ENCODE measurements at regions not wholly inside any gene's neighbourhood (a gene's known extent, or its start where the extent isn't known, plus 50 kb on each side); places are given as distances from the start of the nearest gene placed in this dataset.
"Not testable (repeated sequence)": the region's sequence is repeated elsewhere in the genome, so short reads cannot be mapped to it uniquely, and the experiment has no call there.

DNA sequence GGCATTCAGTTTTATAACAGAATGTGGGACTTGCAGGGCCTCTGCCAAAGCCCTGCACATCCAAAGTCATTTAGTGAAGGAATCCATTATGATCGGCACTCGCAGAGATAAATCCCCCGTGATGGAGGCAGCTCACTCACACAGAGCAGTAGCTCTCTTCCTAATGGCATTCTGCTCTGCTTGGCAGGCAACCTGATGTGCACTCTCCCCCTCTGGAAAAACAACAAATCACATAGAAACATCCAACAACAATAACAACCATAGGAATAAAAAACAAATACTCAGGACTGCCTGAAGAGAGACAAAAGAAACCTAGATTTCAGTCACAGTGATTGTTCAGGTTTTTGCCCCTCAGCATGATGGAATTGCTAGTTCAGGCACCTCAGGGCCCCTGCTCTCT is 59.7 kb downstream of the NAA11 start:
- DNase-seq (ENCODE audit: low spot score) = no peak

DNA sequence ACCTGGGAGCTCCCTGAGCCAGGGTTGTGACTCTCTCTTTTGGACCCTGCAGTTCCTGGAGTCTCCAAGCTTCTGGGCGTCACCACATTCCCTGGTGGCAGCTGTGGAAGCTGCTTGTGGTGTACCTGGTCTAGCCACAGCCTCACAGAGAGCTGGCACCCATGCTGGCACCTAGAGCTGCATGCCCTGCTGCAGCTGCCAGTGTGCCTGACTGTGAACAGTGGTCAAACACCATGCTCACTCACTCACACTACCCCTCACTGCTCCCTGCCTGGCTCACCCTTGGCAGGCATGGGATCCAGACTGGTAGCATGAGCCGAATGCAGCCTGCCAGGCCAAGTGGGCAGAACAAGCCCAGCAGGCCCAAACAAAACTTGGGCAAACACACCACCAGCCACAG is 66.6 kb downstream of the NAA11 start:
- DNase-seq (ENCODE audit: low spot score) = no peak

DNA sequence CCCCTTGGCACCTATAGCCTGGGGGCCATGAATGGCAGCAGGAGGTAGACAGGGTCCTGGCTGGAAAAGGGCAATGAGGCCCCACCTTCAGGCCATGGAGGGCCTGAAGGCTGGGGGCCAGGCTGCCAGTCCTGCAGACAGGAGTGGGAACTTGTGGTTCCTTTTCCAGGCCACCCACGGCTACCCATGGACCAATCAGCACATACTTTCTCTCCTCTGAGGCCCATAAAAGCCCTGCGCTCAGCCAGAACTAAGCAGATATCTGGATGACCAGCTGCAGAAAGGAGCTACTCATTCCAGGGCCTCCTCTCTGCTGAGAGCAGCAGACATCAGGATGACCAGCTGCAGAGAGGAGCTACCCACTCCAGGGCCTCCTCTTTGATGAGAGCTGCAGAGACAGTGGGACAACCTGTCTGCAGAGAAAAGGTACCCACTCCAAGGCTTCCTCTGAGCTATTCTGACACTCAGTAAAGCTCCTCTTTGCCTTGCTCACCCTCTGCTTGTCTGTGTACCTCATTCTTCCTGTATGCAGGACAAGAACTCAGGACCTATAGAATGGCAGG is 67.2 kb downstream of the NAA11 start:
- DNase-seq (ENCODE audit: low spot score) = no peak

DNA sequence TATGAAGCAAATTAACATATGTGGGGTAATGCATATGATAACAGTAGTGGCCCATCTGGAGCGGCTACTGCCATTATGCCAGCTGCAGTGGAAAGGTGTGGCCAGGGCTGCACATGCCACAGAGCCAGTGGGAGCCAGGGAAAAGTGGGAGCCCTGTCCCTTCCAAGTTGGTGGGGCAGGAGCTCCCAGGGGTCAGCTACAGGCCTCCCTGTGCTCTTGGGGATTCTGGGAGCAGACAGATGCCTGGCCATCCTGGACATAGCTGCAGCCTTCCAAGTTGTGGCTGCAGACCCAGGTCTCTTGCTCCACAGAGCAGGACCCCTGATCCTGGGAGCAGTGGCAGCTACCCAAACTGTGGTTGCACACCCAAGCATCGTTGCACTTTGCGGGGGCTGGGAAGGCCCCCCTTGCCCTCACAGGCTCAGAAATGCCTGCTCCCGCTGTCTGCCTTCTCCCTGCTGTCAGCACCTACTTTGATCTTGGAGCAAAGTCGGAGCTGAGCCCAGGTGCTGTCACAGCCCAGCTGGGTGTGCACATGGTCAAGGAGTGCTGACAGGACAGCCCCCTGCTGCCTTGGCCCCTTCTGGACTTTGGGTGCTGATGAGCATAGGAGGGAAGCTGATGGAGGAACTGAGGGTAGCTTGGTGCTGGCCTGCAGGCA is 67.8 kb downstream of the NAA11 start:
- no peak for DNase-seq (ENCODE audit: low spot score)

DNA sequence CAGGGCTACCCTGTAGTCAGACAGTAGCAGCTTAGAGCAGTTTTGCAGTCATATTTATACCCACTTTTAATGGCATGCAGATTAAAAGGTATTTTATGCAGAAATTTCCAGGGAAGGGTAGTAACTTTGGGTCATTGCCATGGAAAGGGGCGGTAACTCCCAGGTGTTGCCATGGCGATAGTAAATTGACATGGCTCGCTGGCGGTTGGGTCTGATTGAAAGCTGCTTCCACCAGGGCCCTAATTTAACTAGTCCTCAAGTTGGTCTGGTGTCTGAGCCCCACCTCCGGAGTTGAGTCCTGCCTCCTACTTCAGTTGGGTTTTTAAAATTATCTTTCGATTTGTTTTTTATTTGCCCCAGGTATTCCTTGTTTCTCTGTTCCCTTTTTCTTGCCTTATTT is 70.1 kb downstream of the NAA11 start:
- no peak for DNase-seq (ENCODE audit: low spot score)

DNA sequence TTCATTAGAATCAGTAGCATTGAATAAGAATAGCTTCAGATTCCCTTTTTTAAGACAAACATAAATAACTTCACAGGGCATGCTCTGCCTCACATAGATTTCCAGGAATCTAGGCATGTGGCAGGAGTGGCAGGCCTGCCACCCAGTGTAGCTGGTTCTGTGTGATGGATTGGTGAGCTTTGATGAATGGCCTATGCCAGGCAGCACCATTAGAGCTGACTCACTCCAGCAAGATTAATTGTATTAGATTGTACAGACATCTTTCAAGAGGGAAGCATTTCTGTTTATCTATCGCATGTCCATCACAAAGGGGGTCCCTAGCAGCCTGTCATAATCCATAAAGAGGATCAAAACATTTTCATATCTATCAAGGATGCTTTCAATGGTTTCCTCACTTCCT is 71.9 kb downstream of the NAA11 start:
- DNase-seq (ENCODE audit: low spot score) = no peak

DNA sequence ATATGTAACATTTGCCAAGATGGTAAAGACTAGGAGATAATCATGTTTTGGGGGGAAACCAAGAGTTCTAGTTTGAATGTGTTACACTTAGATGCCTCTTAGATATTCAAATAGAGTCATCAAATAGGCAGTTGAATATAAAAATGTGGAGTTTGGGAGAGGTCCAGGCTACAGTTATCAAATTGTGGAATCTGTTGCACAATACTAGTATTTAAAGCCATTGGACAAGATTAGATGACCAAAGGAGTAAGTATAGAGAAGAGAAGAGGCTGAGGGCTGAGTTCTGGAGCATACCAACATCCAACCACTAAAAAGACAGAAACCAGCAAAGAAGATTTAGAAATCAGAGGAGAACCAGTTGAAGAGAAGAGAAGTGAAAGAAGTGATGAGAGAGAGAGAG is 72.7 kb downstream of the NAA11 start:
- no peak for DNase-seq (ENCODE audit: low spot score)

DNA sequence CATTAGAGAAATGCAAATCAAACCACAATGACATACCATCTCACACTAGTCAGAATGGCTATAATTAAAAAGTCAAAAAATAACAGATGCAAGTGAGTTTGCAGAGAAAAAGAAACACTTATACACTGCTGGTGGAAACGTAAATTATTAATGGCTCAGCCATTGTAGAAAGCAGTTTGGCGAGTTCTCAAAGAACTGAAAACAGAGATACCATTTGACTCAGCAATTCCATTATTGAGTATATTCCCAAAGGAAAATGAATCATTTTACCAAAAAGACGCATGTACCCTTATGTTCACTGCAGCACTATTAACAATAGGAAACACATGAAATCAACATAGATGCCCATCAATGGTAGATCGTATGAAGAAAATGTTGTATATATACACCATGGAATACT is 75.0 kb downstream of the NAA11 start:
- no peak for DNase-seq (ENCODE audit: low spot score)

DNA sequence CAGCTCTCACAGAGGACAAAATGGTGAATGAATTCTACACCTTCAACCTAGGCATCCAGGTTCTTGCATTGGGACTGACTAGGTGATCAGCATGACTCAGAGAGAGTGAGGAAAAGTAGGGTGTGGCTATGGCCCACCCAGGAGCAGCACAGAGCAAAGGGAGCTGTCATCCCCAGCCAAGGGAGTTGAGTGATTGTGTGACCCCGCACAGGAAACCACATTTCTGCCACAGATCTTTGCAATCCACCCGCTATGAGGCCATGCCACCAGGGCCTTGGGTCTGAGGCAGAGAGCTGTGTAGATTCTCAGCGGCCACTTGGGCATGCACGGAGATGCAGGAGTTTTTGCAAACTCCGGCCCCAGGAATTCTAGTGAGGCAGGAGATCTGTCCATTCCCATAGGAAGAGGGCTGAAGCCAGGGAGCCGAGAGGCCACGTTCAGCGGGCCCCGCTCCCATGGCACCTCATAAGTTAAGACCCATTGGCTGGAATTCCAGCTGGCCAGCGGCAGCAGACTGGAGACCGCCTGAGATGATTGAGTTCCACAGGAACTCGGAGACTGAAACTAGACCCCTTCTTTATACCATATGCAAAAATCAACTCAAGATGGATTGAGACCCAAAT is 75.9 kb downstream of the NAA11 start:
- DNase-seq (ENCODE audit: low spot score) = no peak

DNA sequence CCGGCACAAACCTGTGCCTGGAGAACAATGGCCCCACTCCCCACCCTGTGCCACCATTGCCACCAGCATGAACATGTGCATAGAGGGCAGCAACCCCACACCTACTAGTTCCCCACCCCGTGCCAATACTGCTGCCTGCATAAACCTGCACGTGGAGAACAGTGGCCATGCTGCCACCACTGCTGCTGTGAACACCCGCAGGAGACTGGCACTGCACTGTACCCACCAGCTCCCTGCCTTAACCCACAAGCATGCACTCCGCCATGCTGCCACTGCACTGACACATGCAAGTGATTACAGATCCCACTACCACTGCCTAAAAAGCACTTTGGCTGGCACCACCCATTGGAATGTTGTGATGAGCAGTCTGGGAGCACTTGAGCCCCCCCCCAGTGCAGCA is 77.3 kb downstream of the NAA11 start:
- DNase-seq (ENCODE audit: low spot score) = no peak

DNA sequence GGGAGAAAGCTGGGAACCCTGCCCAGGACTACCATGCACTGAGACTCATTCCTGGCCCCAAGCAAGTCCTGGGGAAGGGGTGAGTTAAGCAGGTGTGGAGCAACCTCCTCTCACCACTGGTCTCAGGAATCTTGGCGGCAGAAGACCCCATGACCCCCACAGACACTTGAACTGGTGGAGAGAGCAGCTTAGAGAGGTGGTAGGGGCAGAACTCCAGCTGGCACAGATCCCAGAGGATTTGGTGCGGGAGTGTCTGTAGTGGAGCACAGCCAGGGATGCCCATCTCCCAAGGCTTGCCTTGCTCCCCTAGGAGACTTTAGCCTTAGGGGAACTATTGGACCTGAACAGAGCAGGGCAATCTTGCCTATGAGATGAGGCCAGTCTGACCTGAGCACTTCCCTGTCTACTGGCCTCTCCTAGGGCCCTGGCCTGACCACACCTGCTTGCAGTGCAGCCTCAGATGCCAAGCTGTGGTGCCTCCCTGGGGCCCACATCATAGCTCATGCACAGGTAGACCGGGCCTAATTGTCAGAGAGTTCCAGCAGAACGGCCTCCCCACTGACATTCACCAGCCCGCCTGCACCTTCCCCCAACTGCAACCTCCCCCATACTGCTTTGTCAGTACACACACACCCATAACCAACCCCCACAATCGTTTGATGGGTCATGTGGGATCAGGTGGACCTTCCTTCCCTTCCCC is 78.0 kb downstream of the NAA11 start:
- no peak for DNase-seq (ENCODE audit: low spot score)

DNA sequence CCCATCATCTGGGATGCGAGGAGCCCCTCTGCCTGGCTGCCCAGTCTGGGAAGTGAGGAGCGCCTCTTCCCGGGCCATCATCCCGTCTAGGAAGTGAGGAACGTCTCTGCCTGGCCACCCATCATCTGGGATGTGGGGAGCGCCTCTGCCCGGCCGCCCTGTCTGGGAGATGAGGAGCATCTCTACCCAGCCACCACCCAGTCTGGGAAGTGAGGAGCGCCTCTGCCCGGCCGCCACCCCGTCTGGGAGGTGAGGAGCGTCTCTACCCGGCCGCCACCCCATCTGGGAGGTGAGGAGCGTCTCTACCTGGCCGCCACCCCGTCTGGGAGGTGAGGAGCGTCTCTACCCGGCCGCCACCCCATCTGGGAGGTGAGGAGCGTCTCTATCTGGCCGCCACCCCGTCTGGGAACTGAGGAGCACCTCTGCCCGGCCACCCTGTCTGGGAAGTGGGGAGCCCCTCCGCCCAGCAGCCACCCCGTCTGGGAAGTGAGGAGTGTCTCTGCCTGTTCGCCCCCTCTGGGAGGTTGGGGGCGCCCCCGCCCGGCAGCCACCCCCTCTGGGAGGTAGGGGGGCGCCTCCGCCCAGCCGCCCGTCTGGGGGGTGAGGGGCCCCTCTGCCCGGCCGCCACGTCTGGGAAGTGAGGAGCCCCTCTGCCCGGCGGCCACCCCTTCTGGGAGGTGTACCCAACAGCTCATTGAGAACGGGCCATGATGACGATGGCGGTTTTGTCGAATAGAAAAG is 80.5 kb downstream of the NAA11 start:
- not testable (repeated sequence) for DNase-seq (ENCODE audit: low spot score)

DNA sequence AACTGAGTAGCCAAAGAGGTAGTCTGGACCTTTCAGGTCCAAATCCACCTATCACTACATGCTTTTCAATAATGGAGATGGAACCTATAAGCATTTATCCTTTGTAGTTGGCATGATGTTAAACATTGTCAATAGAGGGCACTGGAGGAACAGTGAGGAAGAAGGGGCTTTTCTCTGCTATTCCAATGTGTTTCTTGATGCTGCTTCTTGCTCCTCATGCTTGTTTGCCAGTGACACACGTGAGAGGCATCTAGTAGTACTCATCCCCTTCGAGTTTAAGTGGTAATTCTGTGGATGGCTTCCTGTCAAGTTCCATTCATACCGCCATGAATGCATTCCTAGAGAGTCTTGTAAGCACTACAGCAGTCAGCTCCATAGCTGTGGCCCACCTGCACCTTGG is 84.0 kb downstream of the NAA11 start:
- no peak for DNase-seq (ENCODE audit: low spot score)

DNA sequence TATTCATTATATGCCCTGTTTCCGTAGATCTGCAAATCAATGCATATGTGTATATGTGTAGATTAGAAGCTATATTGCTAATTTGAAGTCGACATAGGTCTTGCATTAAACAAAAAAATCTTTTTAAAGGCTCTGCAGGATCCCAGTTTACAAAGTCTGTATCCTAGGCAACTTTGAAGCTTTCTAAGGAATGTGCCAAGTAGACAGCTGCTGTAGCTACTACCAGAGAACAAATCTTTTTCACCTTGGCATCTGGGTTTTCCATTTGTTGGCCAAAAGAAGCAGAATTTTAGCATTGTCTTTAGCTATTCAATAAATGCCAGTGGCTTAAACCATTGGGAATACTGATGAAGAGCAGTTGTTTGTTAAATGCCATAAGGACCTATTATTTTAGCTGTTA is 88.0 kb downstream of the NAA11 start:
- no peak for DNase-seq (ENCODE audit: low spot score)

DNA sequence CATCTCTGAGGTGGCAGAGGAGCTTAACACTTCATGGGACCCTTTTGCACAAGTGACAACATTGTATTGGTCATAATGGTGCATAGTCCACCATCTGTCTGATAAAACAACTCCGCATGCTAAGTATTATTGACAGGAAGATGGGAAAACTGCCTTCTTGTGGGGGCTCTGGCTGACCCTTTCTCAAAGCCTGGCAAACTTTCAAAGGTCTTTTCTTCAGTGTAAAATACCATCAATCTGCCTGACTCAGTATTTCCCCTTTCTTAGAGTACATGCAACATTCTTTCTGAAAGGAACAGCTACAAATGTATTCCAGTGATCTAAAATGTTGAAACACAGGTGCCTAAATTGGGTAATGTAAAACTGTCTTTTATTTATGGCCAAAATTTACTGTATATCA is 89.1 kb downstream of the NAA11 start:
- no peak for DNase-seq (ENCODE audit: low spot score)

DNA sequence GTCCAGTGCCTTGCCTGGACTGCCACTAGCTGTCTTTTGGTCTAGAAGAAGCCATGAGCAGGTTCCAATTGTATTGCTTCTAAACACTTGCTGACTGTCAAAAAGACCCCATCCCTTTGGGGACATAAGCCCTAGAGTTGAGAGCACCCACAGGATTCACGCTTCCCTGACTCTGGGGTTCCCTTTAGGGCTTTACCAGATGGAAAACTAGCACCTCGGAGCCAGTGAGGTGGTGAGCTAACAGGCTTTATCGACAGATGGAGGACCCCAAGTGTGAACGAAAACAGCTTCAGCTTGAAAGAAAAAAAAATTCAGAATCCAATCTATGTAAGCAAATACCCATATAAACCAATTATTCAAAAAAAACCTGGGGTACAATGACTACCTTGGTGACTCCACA is 90.8 kb downstream of the NAA11 start:
- no peak for DNase-seq (ENCODE audit: low spot score)

DNA sequence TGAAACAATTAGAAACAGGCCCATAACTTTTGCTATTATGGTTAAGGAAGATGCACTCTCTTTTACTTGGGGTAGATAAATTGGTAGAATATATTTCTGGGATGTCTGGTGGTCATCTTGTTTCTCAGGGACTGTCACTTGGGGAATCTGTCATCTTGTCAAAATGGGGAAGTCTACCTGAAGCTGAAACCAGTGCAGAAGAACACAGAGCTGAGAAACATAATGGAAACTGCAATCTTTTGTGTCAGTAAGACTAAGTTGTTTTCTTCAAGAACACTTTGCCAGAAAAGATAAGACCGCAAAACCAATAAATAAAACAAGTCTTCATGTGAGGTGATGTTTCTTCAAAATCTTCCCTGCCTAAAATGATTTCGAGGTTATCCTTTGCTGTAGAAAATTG is 92.0 kb downstream of the NAA11 start:
- DNase-seq (ENCODE audit: low spot score) = no peak

DNA sequence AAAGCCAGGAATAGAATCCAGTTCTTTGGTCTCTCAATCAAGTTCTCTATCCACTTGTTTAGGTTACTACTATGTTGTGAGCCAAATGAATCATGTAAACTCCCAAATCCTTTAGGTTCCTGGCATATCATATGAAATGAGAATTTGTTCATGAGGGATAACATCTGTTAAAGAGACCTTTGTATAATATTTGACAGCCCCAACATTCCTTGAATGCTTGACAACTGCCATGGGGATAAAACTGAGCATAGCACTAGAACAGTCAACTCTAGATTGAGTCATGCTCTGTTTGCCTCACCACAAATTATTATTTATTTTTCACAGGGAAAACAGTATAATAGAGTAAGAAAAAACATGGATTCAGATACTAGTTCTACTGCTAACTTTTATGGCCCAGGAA is 93.3 kb downstream of the NAA11 start:
- DNase-seq (ENCODE audit: low spot score) = no peak

DNA sequence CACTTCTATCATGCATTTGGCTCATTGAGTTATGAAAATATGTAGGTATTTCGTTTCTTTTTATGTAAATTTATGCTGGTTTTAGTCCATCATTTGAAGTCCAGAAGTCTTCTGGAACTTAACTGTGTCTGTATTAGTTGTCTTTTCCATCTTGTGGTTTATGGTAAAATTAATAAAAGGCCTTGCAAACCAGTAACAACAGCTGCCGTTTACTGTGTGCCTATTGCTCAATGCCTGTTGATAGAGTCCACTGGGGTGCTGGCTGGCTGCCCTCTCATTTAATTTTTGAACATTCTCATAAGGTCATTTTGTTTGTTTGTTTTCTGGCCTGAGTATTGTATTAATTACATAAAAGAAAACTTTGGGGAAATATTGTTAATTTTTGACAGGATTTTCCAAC is 98.0 kb downstream of the NAA11 start:
- no peak for DNase-seq (ENCODE audit: low spot score)

DNA sequence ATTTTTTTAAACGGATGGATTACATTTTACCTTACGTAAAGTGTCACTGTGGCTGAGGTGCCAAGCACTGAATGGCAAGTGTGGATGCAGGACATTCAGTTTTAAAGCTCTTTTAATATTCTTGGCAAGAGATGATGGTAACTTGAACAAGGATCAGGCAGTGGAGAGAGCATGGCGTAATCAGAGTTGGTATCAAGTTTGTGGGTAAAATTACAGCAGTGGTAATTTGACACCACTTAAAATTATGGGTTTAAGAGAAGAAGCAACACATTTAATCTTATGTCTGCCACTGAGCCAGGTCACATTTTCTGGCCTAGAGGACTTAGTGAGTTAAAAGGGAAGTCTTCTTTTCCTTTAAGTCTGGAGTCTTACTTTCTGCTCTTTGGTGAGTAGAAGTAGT is 100.5 kb downstream of the NAA11 start:
- DNase-seq (ENCODE audit: low spot score) = no peak

DNA sequence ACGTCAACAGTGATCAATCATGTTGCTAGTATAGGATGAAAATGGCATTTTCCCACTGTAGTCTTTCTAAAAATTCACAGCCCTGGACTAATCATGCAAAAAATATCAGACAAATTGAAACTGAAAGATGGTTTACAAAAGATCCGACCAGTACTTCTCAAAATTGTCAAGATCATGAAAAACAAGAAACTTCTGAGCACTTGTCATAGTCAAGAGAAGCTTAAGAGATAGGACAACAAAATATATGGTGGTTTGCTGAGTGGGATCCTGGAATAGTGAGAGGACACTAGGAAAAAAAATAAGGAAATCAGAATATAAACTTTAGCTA is 101.1 kb downstream of the NAA11 start:
- DNase-seq (ENCODE audit: low spot score) = no peak

DNA sequence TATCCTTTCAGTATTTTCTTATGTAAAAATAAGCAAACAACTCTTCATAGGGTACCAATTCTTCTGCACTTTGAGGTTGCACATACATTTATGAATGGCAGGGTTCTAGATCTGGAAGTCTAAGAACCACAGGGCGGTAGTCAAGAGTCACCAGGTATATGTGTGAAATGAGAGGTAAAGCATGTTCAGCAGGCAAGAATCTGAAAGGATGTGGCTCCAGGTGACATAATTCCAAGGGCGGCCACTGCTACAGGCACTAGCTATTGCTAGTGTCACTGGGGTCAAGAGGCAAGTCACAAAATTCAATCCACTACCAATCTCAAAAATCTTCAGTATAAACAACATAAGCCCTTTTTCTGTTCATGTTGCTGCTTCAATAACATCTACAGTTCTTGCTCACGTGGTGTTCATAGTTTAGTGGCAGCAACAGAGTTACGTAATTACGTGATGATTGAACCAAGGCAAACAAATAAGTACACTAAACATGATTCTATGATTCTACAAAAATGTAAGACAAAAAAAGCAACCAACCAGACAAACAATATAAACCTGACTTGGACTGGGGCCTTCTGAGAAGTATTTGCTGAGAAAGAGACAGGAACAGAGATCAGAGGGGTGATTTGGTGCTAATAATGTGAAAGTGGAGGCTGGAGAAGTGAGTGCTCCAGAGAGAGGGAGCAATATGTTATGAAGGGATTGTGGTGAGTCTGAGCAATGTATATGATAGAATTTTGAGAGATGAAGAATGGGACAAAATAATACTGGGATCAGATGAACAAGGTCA is 101.7 kb downstream of the NAA11 start:
- no peak for DNase-seq (ENCODE audit: low spot score)

Measured in GM03348 (cell line).